IMR-90 (cell line): ENCODE measurements at regions not wholly inside any gene's neighbourhood (a gene's known extent, or its start where the extent isn't known, plus 50 kb on each side); places are given as distances from the start of the nearest gene placed in this dataset.

Experiments used
- CEBPB ChIP-seq: IDR thresholded peaks from 2 replicates; pipeline ENCODE4 v1.6.1; 2012; ENCODE audit warnings: low read depth, low read length, improper control_type of control experiment
- RFX5 ChIP-seq: IDR thresholded peaks from 2 replicates; pipeline ENCODE4 v1.8.0; 2012; ENCODE audit warnings: low read depth, mild to moderate bottlenecking, low read length, moderate library complexity
- TF ChIP-seq, protein P1 (sequence below): fragments of 150-350 bp; IDR thresholded peaks from 2 replicates; pipeline ENCODE4 v1.6.1; 2017; ENCODE audit warnings: mild to moderate bottlenecking, antibody characterized with exemption, low read length, low read depth
- TF ChIP-seq, protein P2 (sequence below): conservative IDR thresholded peaks from 2 replicates; pipeline ENCODE4 v1.5.1; 2012; ENCODE audit warnings: mild to moderate bottlenecking, low read depth, low read length, improper control_type of control experiment

DNA sequence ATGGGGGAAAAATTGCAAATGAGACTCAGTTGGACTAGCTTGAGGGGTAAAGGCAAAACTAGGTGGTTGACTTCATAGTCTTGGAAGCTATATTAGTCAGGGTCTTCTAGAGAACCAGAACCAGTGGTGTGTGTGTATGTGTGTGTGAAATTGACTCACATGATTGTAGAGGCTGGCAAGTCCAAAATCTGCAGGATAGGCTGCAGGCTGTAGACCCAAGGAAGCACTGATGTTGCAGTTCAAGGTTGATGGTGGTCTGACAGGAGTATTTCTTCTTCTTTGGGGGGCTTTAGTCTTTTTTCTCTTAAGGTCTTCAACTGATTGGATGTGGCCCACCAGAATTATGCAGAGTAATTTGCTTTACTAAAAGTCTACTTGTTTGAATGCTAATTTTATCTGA is 217.4 kb downstream of the MANEA start:
- TF ChIP-seq, protein P1, sequence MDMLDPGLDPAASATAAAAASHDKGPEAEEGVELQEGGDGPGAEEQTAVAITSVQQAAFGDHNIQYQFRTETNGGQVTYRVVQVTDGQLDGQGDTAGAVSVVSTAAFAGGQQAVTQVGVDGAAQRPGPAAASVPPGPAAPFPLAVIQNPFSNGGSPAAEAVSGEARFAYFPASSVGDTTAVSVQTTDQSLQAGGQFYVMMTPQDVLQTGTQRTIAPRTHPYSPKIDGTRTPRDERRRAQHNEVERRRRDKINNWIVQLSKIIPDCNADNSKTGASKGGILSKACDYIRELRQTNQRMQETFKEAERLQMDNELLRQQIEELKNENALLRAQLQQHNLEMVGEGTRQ = no peak
- TF ChIP-seq, protein P2, sequence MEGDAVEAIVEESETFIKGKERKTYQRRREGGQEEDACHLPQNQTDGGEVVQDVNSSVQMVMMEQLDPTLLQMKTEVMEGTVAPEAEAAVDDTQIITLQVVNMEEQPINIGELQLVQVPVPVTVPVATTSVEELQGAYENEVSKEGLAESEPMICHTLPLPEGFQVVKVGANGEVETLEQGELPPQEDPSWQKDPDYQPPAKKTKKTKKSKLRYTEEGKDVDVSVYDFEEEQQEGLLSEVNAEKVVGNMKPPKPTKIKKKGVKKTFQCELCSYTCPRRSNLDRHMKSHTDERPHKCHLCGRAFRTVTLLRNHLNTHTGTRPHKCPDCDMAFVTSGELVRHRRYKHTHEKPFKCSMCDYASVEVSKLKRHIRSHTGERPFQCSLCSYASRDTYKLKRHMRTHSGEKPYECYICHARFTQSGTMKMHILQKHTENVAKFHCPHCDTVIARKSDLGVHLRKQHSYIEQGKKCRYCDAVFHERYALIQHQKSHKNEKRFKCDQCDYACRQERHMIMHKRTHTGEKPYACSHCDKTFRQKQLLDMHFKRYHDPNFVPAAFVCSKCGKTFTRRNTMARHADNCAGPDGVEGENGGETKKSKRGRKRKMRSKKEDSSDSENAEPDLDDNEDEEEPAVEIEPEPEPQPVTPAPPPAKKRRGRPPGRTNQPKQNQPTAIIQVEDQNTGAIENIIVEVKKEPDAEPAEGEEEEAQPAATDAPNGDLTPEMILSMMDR = no peak
- no peak for TF ChIP-seq CEBPB
- no peak for TF ChIP-seq RFX5
